H9 (cell line): ENCODE measurements at regions not wholly inside any gene's neighbourhood (a gene's known extent, or its start where the extent isn't known, plus 50 kb on each side); places are given as distances from the start of the nearest gene placed in this dataset.

Experiments used
- DNase-seq: peaks from one replicate; pipeline ENCODE4 v3.0.0-alpha.2; 2017
- H2AFZ ChIP-seq: one replicate; pipeline ENCODE4 v1.6.1; 2013; ENCODE audit warnings: mild to moderate bottlenecking, low read length, control low read depth, moderate library complexity
- H2AK5ac ChIP-seq: 2 replicates; pipeline ENCODE4 v1.6.1; 2013; ENCODE audit warnings: low read length, control low read depth, mixed read lengths; ENCODE audit not compliant: insufficient read length
- H2BK120ac ChIP-seq: one replicate; pipeline ENCODE4 v1.6.1; 2013; ENCODE audit warnings: low read depth, mild to moderate bottlenecking, low read length, control low read depth, inconsistent platforms; ENCODE audit not compliant: poor library complexity, severe bottlenecking
- H2BK12ac ChIP-seq: 2 replicates; pipeline ENCODE4 v1.6.1; 2013; ENCODE audit warnings: low read length, control low read depth, mixed read lengths, low read depth; ENCODE audit not compliant: insufficient read length
- H2BK15ac ChIP-seq: 2 replicates; pipeline ENCODE4 v1.6.1; 2013; ENCODE audit warnings: low read depth, low read length, control low read depth
- H2BK20ac ChIP-seq: one replicate; pipeline ENCODE4 v1.6.1; 2013; ENCODE audit warnings: low read depth, mild to moderate bottlenecking, low read length, control low read depth, inconsistent platforms; ENCODE audit not compliant: poor library complexity, severe bottlenecking
- H2BK5ac ChIP-seq: 2 replicates; pipeline ENCODE4 v1.6.1; 2013; ENCODE audit warnings: low read length, control low read depth, mixed read lengths; ENCODE audit not compliant: insufficient read length
- H3K14ac ChIP-seq: 2 replicates; pipeline ENCODE4 v1.6.1; 2013; ENCODE audit warnings: low read length, control low read depth; ENCODE audit not compliant: insufficient read depth
- H3K18ac ChIP-seq: 2 replicates; pipeline ENCODE4 v1.6.1; 2013; ENCODE audit warnings: low read depth, mild to moderate bottlenecking, mixed read lengths, low read length, control low read depth; ENCODE audit not compliant: insufficient read length
- H3K23ac ChIP-seq: 2 replicates; pipeline ENCODE4 v1.6.1; 2013; ENCODE audit warnings: low read length, control low read depth, mixed read lengths, low read depth; ENCODE audit not compliant: insufficient read length
- H3K23me2 ChIP-seq: 2 replicates; pipeline ENCODE4 v1.6.1; 2013; ENCODE audit warnings: low read depth, mild to moderate bottlenecking, mixed read lengths, low read length, control low read depth; ENCODE audit not compliant: insufficient read length, poor library complexity, severe bottlenecking
- H3K27ac ChIP-seq: 2 replicates; pipeline ENCODE4 v1.5.1; 2013; ENCODE audit warnings: low read length, control low read depth, mixed read lengths, low read depth; ENCODE audit not compliant: insufficient read length
- H3K27me3 ChIP-seq: 2 replicates; pipeline ENCODE4 v1.6.1; 2013; ENCODE audit warnings: low read length, control low read depth, inconsistent platforms; ENCODE audit not compliant: insufficient read depth
- H3K4ac ChIP-seq: 2 replicates; pipeline ENCODE4 v1.6.1; 2013; ENCODE audit warnings: low read depth, mild to moderate bottlenecking, control low read depth, inconsistent platforms, low read length, moderate library complexity
- H3K4me1 ChIP-seq: 2 replicates; pipeline ENCODE4 v1.6.1; 2013; ENCODE audit warnings: low read length, control low read depth, inconsistent platforms; ENCODE audit not compliant: insufficient read depth
- H3K4me2 ChIP-seq: 2 replicates; pipeline ENCODE4 v1.6.1; 2013; ENCODE audit warnings: low read length, control low read depth, mixed read lengths; ENCODE audit not compliant: insufficient read length, insufficient read depth
- H3K56ac ChIP-seq: 2 replicates; pipeline ENCODE4 v1.6.1; 2013; ENCODE audit warnings: low read depth, mild to moderate bottlenecking, mixed read lengths, low read length, control low read depth; ENCODE audit not compliant: insufficient read length
- H3K79me1 ChIP-seq: 2 replicates; pipeline ENCODE4 v1.6.1; 2013; ENCODE audit warnings: low read depth, mild to moderate bottlenecking, moderate library complexity, low read length, control low read depth, inconsistent platforms; ENCODE audit not compliant: insufficient read depth, poor library complexity, severe bottlenecking
- H3K79me2 ChIP-seq: 2 replicates; pipeline ENCODE4 v1.6.1; 2013; ENCODE audit warnings: low read length, control low read depth, inconsistent platforms; ENCODE audit not compliant: insufficient read depth
- H3K9ac ChIP-seq: 2 replicates; pipeline ENCODE4 v1.6.1; 2013; ENCODE audit warnings: low read length, control low read depth, mixed read lengths; ENCODE audit not compliant: insufficient read length; ENCODE audit errors: extremely low read depth
- H3K9me3 ChIP-seq: one replicate; pipeline ENCODE4 v1.6.1; 2013; ENCODE audit warnings: low read depth, low read length, inconsistent platforms; ENCODE audit not compliant: control insufficient read depth
- H3T11ph ChIP-seq: one replicate; pipeline ENCODE4 v1.6.1; 2013; ENCODE audit warnings: mild to moderate bottlenecking, low read length, control low read depth, inconsistent platforms
- H4K20me1 ChIP-seq: one replicate; pipeline ENCODE4 v1.6.1; 2013; ENCODE audit not compliant: control insufficient read depth, insufficient read length, insufficient read depth
- H4K5ac ChIP-seq: 2 replicates; pipeline ENCODE4 v1.6.1; 2013; ENCODE audit warnings: low read depth, mild to moderate bottlenecking, mixed read lengths, low read length, control low read depth; ENCODE audit not compliant: insufficient read length
- H4K8ac ChIP-seq: replicated peaks from 2 replicates; pipeline ENCODE4 v1.6.1; 2013; ENCODE audit warnings: low read length, control low read depth, mixed read lengths, low read depth; ENCODE audit not compliant: insufficient read length
- H4K91ac ChIP-seq: 2 replicates; pipeline ENCODE4 v1.6.1; 2013; ENCODE audit warnings: low read depth, mild to moderate bottlenecking, moderate library complexity, mixed read lengths, low read length, control low read depth; ENCODE audit not compliant: insufficient read length
- H3K27ac Mint-ChIP-seq, 3 experiments: 2 replicates in 2 of 3; 3 replicates in 1 of 3; pipeline ENCODE4 v1.8.0; 2020 to 2021; ENCODE audit warnings: mixed read lengths in 3 of 3, mild to moderate bottlenecking in 1 of 3, moderate library complexity in 1 of 3
- H3K27me3 Mint-ChIP-seq: 2 replicates; pipeline ENCODE4 v1.8.0; 2021; ENCODE audit warnings: low read depth, mild to moderate bottlenecking, moderate library complexity, mixed read lengths
- H3K36me3 Mint-ChIP-seq, 3 experiments: 2 replicates in 2 of 3; 3 replicates in 1 of 3; pipeline ENCODE4 v1.8.0; 2020 to 2021; ENCODE audit warnings: low read depth in 3 of 3, mixed read lengths in 3 of 3; ENCODE audit not compliant: insufficient read depth in 1 of 3
- H3K4me1 Mint-ChIP-seq, 2 experiments: 2 replicates each; pipeline ENCODE4 v1.8.0; 2020; ENCODE audit warnings: mixed read lengths in 2 of 2
- H3K4me3 Mint-ChIP-seq, 2 experiments: 2 replicates in 1 of 2; 3 replicates in 1 of 2; pipeline ENCODE4 v1.8.0; 2020 to 2021; ENCODE audit warnings: mild to moderate bottlenecking in 2 of 2, mixed read lengths in 2 of 2, moderate library complexity in 1 of 2
- H3K9me3 Mint-ChIP-seq, 2 experiments: 2 replicates in 1 of 2; 3 replicates in 1 of 2; pipeline ENCODE4 v1.8.0; 2020; ENCODE audit warnings: mild to moderate bottlenecking in 2 of 2, mixed read lengths in 2 of 2, moderate library complexity in 1 of 2
- CTCF ChIP-seq: fragments of 200-600 bp; sonication (generic); conservative IDR thresholded peaks from 3 replicates; pipeline ENCODE4 v1.8.0; 2021; ENCODE audit warnings: antibody characterized with exemption, mild to moderate bottlenecking
- WGBS: extraction: QIAGEN DNeasy Blood & Tissue Kit; methylation state at CpG from one replicate; pipeline ENCODE4 v1.1.7; 2013; ENCODE audit warnings: missing lambda C conversion rate, low lambda C conversion rate, mixed read lengths; ENCODE audit not compliant: insufficient read length; ENCODE audit errors: extremely low coverage; 5-methylcytosine and 5-hydroxymethylcytosine counted together

DNA sequence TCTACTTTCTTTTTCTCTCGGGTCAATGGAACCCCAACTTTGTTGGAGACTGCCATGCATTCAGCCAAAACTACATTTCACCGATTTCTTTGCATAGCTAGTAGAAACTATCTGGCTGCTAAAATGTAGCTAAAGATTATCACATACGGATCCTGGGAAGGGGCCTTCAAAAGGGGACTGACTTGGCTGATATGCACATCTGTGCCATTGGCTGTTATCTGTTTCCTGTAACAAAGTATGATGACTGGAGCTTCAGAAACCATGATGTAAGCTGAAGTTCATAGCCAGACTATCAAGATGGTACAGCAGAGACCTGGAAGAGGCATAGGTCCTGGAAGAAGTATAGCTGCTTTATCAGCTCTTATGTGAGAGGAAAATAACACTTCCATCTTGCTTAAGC lies 179.1 kb downstream of the NSUN3 start:
- Histone ChIP-seq H3T11ph (no peak overlapping the region), H3K56ac (no peak overlapping the region), H4K8ac (no peak overlapping the region), H2BK120ac (no peak overlapping the region), H3K4me1 (no peaks in the 10 kb centered on the region), H3K4ac (no peak overlapping the region), H3K79me1 (no peaks in the 10 kb centered on the region), H3K23me2 (no peaks in the 10 kb centered on the region), H2AK5ac (no peak overlapping the region), H3K14ac (no peak overlapping the region), H4K5ac (no peak overlapping the region), H3K9ac (no peak overlapping the region), H4K20me1 (no peaks in the 10 kb centered on the region), H3K27me3 (no peaks in the 10 kb centered on the region), H2BK5ac (no peak overlapping the region), H3K27ac (no peak overlapping the region), H2BK15ac (no peak overlapping the region), H2AFZ (no peak overlapping the region), H2BK20ac (no peak overlapping the region), H2BK12ac (no peak overlapping the region), H3K4me2 (no peak overlapping the region), H4K91ac (no peak overlapping the region), H3K18ac (no peak overlapping the region), H3K79me2 (no peaks in the 10 kb centered on the region), H3K9me3 (no peaks in the 10 kb centered on the region), H3K23ac (no peak overlapping the region)
- Mint-ChIP-seq H3K4me3 (no peak overlapping the region), H3K27ac (no peak overlapping the region), H3K4me1 (peaks cover 9 to 12% of the 10 kb centered on the region in 2 experiments), H3K9me3 (peaks cover 4 to 6% of the 10 kb centered on the region in 2 experiments; a peak in 4 of 5 replicates), H3K36me3 (peaks cover 0 to 3% (median 0%) of the 10 kb centered on the region in 3 experiments; a peak in 2 of 7 replicates), H3K27me3 (no peaks in the 10 kb centered on the region)
- DNase-seq: no peak
- TF ChIP-seq CTCF: no peak
- WGBS: no CpG with 5 or more reads among the region's 3 CpGs
